MCF 10A (cell line): ENCODE measurements at regions not wholly inside any gene's neighbourhood (a gene's known extent, or its start where the extent isn't known, plus 50 kb on each side); places are given as distances from the start of the nearest gene placed in this dataset.

Source experiments
- BruUV-seq: library from RNA; stranded (reverse); fragments of 400-500 nt; replicated peaks from 2 replicates; lab custom pipeline; 2021; lab: Mats Ljungman, UMichigan
- CTCF ChIA-PET: fragments of 300-600 bp; sonication (Branson Sonifier 250); formaldehyde crosslinking; extraction: SDS; loops from one replicate; lab custom pipeline; 2021; ENCODE audit warnings: antibody characterized with exemption, inconsistent platforms; lab: Yijun Ruan, JAX
- POLR2A ChIA-PET: fragments of 300-600, 350-650 bp; sonication (Branson Sonifier 250); formaldehyde crosslinking; extraction: SDS; loops from one replicate; lab custom pipeline; 2020; ENCODE audit warnings: antibody characterized with exemption, inconsistent platforms; lab: Yijun Ruan, JAX
- DNase-seq: peaks from one replicate; pipeline ENCODE4 v3.0.0-alpha.2; 2018; ENCODE audit not compliant: unreplicated experiment
- H3K27ac Mint-ChIP-seq: one replicate; pipeline ENCODE4 v1.8.0; 2022; ENCODE audit warnings: mild to moderate bottlenecking, low read depth, mixed read lengths; ENCODE audit not compliant: unreplicated experiment
- H3K27me3 Mint-ChIP-seq: one replicate; pipeline ENCODE4 v1.8.0; 2022; ENCODE audit warnings: mixed read lengths; ENCODE audit not compliant: insufficient read depth, unreplicated experiment
- H3K36me3 Mint-ChIP-seq: one replicate; pipeline ENCODE4 v1.8.0; 2022; ENCODE audit warnings: mild to moderate bottlenecking, moderate library complexity, mixed read lengths; ENCODE audit not compliant: insufficient read depth, unreplicated experiment
- H3K4me1 Mint-ChIP-seq: one replicate; pipeline ENCODE4 v1.8.0; 2022; ENCODE audit warnings: mixed read lengths; ENCODE audit not compliant: insufficient read depth, unreplicated experiment
- H3K4me3 Mint-ChIP-seq: one replicate; pipeline ENCODE4 v1.8.0; 2022; ENCODE audit warnings: mild to moderate bottlenecking, moderate library complexity, mixed read lengths; ENCODE audit not compliant: unreplicated experiment
- H3K9me3 Mint-ChIP-seq: one replicate; pipeline ENCODE4 v1.8.0; 2022; ENCODE audit warnings: mixed read lengths; ENCODE audit not compliant: unreplicated experiment
- intact Hi-C: fragments of 100-400 bp; cut with micrococcal nuclease; formaldehyde crosslinking; loops from 2 replicates; pipeline ENCODE4 v1.14.1; 2022
- TF ChIP-seq, protein P1 (sequence below): fragments of 200-600 bp; IDR thresholded peaks from one replicate; pipeline ENCODE4 v1.8.0; 2022; ENCODE audit warnings: antibody characterized with exemption, mild to moderate bottlenecking; ENCODE audit not compliant: unreplicated experiment

DNA sequence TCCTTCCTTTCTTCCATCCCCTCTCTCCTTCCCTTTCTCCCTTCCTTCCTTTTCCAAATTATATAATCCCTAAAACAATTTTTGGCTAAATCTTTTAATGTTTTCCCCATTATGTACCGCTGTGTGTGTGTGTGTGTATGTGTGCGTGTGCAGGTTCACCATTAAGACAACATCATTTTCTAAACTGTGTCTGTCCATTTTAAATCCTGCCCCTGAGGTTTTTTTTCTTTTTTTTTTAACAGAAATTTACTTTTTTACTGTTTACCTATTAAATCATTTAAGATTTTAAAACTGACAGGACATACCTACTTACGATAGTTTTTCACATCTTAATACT, 366.3 kb upstream of the EPHA7 start:
- intact Hi-C loops, result no loop called here
- H3K9me3 Mint-ChIP-seq, result no peaks in the 10 kb centered on the region
- ChIA-PET POLR2A (no interaction called here), CTCF (no interaction called here)
- no TSS peak for BruUV-seq
- H3K4me3 Mint-ChIP-seq, result peak overlapping the region; percentile 47
- DNase-seq, result no peak
- H3K4me1 Mint-ChIP-seq, result peaks cover 6% of the 10 kb centered on the region
- peaks cover 59% of the 10 kb centered on the region for H3K27me3 Mint-ChIP-seq
- TF ChIP-seq, protein P1, sequence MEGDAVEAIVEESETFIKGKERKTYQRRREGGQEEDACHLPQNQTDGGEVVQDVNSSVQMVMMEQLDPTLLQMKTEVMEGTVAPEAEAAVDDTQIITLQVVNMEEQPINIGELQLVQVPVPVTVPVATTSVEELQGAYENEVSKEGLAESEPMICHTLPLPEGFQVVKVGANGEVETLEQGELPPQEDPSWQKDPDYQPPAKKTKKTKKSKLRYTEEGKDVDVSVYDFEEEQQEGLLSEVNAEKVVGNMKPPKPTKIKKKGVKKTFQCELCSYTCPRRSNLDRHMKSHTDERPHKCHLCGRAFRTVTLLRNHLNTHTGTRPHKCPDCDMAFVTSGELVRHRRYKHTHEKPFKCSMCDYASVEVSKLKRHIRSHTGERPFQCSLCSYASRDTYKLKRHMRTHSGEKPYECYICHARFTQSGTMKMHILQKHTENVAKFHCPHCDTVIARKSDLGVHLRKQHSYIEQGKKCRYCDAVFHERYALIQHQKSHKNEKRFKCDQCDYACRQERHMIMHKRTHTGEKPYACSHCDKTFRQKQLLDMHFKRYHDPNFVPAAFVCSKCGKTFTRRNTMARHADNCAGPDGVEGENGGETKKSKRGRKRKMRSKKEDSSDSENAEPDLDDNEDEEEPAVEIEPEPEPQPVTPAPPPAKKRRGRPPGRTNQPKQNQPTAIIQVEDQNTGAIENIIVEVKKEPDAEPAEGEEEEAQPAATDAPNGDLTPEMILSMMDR, result no peak
- H3K27ac Mint-ChIP-seq, result no peak overlapping the region
- H3K36me3 Mint-ChIP-seq, result no peaks in the 10 kb centered on the region

- DNase-seq, result no peak
- Mint-ChIP-seq H3K4me1 (peaks cover 6% of the 10 kb centered on the region), H3K9me3 (no peaks in the 10 kb centered on the region), H3K4me3 (peak overlapping the region; percentile 47), H3K27ac (no peak overlapping the region), H3K27me3 (peaks cover 59% of the 10 kb centered on the region), H3K36me3 (no peaks in the 10 kb centered on the region)
- intact Hi-C loops, result no loop called here
- no TSS peak for BruUV-seq
- POLR2A ChIA-PET, result no interaction called here
- CTCF ChIA-PET, result no interaction called here
- TF ChIP-seq, protein P1, result no peak
These were observed 365.7 kb upstream of the EPHA7 start for GRCh38 chr6:93784794-93785693.

GRCh38 chr6:93779086-93779841, 359.9 kb upstream of the EPHA7 start:
- TF ChIP-seq, protein P1, result no peak
- Mint-ChIP-seq H3K36me3 (no peaks in the 10 kb centered on the region), H3K27ac (no peak overlapping the region), H3K4me1 (no peaks in the 10 kb centered on the region), H3K27me3 (peaks cover 54% of the 10 kb centered on the region), H3K9me3 (no peaks in the 10 kb centered on the region), H3K4me3 (no peak overlapping the region)
- DNase-seq, result no peak
- BruUV-seq, result no TSS peak
- CTCF ChIA-PET, result interaction anchor here (0.6 to 1.0 kb wide), 2 partner anchors 8 to 1414 kb away, joined by 3 read pairs; no protein-coding TSS in a partner anchor
- intact Hi-C loops, result no loop called here
- POLR2A ChIA-PET, result no interaction called here

- TF ChIP-seq, protein P1, result no peak
- Mint-ChIP-seq H3K36me3 (no peaks in the 10 kb centered on the region), H3K27ac (no peak overlapping the region), H3K4me1 (no peaks in the 10 kb centered on the region), H3K9me3 (no peaks in the 10 kb centered on the region), H3K4me3 (no peak overlapping the region), H3K27me3 (peaks cover 21% of the 10 kb centered on the region)
- BruUV-seq, result no TSS peak
- no peak for DNase-seq
- ChIA-PET POLR2A (no interaction called here), CTCF (no interaction called here)
- intact Hi-C loops, result no loop called here
These were observed 339.8 kb upstream of the EPHA7 start for GRCh38 chr6:93759190-93759589.
